GM19193 (cell line): ENCODE measurements at regions not wholly inside any gene's neighbourhood (a gene's known extent, or its start where the extent isn't known, plus 50 kb on each side); places are given as distances from the start of the nearest gene placed in this dataset.

Experiments used
- POLR2A ChIP-seq: IDR thresholded peaks from 4 replicates; pipeline ENCODE4 v1.6.1; 2011; ENCODE audit not compliant: insufficient read depth, insufficient read length; ENCODE audit errors: extremely low read depth

DNA sequence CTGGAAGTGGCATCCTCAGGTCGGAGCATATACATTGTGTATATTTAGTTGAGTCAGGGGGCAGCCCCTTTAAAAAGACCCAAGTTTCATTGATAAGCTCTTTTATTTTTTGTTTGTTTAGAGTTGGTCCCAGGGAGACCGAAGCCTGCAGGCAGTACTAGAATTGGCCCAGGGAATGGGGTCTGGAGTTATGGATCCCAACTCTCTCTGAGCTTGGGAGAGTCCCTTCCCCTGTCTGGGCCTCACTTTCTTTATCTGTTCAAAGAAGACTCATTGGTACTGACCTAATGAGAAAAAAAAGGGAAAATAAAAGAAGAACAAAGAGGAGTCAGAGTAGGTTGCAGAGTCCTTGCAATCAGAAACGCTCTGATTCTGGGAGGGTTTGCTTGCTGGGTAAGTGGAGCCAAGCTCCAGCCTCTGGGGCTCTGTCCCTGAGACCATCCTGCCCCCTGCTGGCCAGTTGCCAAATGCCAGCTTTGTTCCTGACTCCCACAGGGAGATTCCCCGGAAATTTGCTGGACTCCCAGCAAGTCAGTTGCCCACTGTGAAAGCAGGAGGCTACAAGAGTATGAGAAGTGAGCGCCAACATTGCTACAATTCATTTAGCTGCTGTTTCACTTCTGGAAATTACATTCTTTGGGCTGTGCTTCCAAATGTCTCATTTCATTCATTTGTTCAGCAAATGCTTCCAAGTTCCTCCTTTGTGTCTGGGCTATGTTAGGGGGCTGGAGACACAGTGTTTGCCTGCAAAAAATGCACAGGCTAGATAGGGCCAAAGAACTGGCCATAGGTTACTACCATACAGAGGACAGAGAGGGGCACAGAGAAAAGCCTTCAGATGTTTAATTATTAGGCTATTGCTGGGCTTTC is 156.2 kb downstream of the MELK start:
- no peak for TF ChIP-seq POLR2A

DNA sequence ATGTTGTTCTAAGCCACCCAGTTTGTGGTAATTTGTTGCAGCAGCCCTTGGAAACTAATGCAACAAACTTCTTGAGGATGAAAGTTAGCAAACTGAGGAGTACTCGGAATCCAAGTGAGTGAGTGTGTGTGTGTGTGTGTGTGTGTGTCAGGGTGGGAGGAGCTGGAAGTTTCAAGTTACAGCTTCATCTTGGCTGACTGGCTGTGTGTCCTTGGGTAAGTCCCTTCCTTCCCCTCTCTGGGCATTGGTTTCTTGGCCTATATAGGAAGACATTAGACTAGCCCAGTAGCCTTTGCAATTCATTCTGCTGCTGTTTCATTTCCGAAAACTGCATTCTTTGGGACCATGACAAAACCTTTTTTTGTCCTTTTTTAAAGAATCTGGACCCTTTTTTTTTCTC is 157.2 kb downstream of the MELK start:
- TF ChIP-seq POLR2A = no peak

- no peak for TF ChIP-seq POLR2A
These were observed 157.7 kb downstream of the MELK start for GRCh38 chr9:36730414-36730813.

DNA sequence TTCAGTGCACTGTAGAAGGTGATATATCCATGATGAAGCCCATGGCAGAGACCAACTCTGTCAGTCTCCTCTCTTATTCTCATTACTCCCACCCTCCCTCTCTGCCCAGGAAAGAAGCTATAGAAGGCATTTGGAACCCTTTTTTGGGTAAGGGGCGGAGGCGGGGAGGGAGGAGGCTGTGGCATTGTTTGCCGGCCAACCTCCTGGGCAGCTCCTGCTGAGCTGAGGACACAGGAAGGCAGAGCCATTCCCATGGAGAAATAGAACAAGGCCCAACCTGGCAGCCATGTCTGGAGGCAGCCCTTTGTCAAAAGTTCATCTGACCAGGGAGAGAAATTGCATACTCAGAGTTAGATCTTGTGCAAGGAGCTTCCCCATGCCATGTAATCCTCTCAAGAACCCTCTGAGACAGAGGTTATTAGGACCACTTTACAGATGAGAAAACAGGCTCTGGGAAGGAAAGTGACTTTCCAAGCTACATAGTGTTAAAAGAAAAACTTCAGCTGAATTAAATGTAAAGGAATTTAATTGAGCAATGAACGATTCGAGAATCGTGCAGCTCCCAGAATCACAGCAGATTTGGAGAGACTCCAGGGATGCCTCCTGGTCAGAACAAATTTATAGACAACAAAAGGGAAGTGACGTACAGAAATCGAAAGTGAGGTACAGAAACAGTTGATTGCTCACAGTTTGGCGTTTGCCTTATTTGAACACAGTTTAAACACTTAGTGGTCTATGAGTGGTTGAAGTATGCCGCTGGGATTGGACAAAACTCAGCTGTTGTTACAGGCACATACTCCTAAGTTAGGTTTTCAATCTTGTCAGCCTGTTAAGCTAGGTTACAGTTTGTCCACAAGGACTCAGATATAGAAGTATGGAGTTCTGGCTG is 158.6 kb downstream of the MELK start:
- no peak for TF ChIP-seq POLR2A

DNA sequence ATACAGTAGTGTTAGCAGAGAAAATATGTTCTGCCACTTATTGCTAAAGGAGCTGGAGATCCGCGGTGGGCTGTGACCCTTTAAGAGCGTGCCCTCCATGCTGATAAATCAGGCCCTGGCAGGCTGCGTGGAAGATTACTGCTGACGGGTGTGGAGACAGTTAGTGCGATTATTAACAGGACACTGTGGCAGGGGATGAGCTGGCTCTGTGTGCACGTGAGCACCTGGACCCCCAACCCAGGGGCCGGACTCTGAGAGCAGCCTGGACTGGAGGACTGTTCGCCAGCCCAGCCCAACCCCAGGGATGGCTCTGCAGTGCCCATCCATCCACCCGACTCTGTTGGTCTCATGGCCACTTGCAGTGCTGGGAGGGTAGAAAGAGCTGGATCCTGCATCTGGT is 162.0 kb downstream of the MELK start:
- TF ChIP-seq POLR2A = no peak

- no peak for TF ChIP-seq POLR2A
These were observed 164.0 kb downstream of the MELK start for GRCh38 chr9:36736648-36737047.

GRCh38 chr9:36738318-36738976 is 165.8 kb downstream of the MELK start:
- TF ChIP-seq POLR2A = no peak

GRCh38 chr9:36739373-36740116 is 166.8 kb downstream of the MELK start:
- no peak for TF ChIP-seq POLR2A

GRCh38 chr9:36742264-36742663 is 169.6 kb downstream of the MELK start:
- TF ChIP-seq POLR2A = no peak

DNA sequence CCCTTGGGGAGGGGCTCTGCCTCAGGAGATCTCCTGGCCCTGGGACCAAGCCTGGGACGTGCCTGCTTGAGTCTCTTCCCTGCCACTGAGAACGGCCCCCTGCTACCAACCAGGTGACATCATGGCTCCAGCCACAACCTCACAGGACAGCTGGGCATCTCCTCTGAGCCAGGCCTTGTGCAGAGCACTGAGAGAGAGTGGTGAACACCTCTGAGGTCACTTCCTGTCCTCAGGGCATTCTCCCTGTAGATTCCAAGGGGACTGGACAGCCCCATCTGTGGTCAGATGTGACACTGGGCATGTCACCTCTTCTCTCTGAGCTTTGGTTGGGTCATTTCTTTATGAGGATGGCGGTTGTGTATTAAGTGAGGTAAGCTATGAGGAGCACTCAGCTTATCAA is 172.0 kb downstream of the MELK start:
- TF ChIP-seq POLR2A = no peak

GRCh38 chr9:36745977-36746376 is 173.3 kb downstream of the MELK start:
- TF ChIP-seq POLR2A = no peak

DNA sequence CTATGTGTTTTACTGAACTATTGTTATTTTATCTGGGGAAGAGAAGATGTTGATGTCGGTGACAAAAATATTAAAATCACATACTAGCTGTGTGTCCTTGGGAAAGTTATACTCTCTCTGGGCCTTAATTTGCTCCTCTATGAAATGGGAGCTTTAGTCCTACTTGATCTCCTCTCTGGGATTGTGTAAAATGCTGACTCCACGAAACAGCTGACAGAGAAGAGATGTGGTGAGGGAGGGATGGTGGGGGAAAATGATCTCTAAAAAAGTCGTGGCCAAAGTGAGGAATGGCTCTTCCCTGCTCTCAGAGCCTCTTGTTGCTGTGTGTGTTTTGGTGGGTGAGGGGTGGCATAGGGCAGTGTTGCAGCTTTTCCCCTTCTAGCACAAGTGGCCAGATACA is 173.7 kb downstream of the MELK start:
- no peak for TF ChIP-seq POLR2A

DNA sequence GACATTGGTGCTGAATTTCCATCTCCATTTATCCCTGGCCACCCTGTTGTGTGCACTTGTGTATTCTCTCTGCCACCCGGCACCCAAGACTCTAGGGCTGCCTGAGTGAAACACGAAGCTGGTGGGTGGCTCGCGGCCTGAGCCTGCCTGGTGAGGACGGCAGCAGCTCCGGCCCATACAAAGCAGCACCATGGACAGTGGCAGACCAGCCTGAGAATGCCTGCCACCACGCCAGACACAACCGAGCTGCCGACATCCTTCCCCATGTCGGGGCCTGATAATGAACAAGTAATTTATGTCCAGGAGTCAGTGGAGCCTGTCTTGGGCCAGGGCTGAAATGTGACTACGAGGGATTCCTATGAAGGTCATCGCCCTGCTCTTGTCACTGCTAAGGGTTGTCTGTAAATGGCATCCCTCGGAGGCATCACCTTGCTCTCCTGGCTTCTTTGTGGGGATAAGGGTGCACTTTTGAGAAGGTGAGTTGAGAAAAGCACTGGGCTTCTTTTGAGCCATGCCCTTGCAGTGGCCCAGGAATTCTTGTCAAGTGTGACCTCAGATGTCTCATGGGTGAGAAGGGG is 175.7 kb downstream of the MELK start:
- TF ChIP-seq POLR2A = no peak

GRCh38 chr9:36749461-36749860 is 176.8 kb downstream of the MELK start:
- TF ChIP-seq POLR2A = no peak
